ENCODE measurements at regions not wholly inside any gene's neighbourhood (a gene's known extent, or its start where the extent isn't known, plus 50 kb on each side); places are given as distances from the start of the nearest gene placed in this dataset.

GRCh38 chr2:2793514-2793913, 462.4 kb upstream of the MYT1L start:
- in situ Hi-C loops (cut with MboI) (no loop called here), intact Hi-C loops (cut with micrococcal nuclease) (no loop called here)
- no peak overlapping the region for H3K4me2 ChIP-seq (ENCODE audit: insufficient read depth, low read length)
- H3K79me2 ChIP-seq (ENCODE audit: control insufficient read depth, insufficient read depth, low read length) = no peaks in the 10 kb centered on the region
- ChIA-PET POLR2A (no interaction called here), CTCF (ENCODE audit: low intra/inter-chr PET ratio) (no interaction called here)
- WGBS (ENCODE audit: insufficient coverage, low coverage, missing lambda C conversion rate) = under 1% methylated on average over 17 of the region's 17 CpGs
- H3K27ac ChIP-seq (ENCODE audit: extremely low read depth, low read depth, low read length) = no peak overlapping the region
- H2AFZ ChIP-seq (ENCODE audit: low read depth, low read length) = no peak overlapping the region
- H3K9ac ChIP-seq (ENCODE audit: insufficient read depth in 1 of 2, low read depth in 2 of 2, low read length in 2 of 2) = no peak overlapping the region
- FAIRE-seq (no peak), ATAC-seq (no peak), DNase-seq (ENCODE audit: extremely low read depth in 1 of 4, low spot score in 3 of 4) (no peak)
- H3K4me1 ChIP-seq (replicated peaks in 1 of 2; ENCODE audit: control insufficient read depth in 2 of 2, insufficient read depth in 2 of 2, low read length in 2 of 2) = no peaks in the 10 kb centered on the region
- no peaks in the 10 kb centered on the region for H3K36me3 ChIP-seq (ENCODE audit: control insufficient read depth, insufficient read depth, low read length)
- no peaks in the 10 kb centered on the region for H3K9me3 ChIP-seq (replicated peaks; ENCODE audit: control insufficient read depth, insufficient read depth, low read depth, low read length)
- H3K4me3 ChIP-seq = no peak overlapping the region
- no TSS peak for BruUV-seq (replicated peaks)
- peaks cover 3 to 84% of the 10 kb centered on the region in 2 experiments; a peak in 4 of 5 replicates for H3K27me3 ChIP-seq (ENCODE audit: control insufficient read depth in 2 of 2, insufficient read depth in 2 of 2, low read length in 2 of 2)
- H4K20me1 ChIP-seq (replicated peaks; ENCODE audit: control insufficient read depth, insufficient read depth, low read length) = 0 out of 2 replicates have a peak, but pooled peaks cover 7% of the 10 kb centered on the region
- H3K9me1 ChIP-seq (ENCODE audit: control insufficient read depth, insufficient read depth, low read length) = no peaks in the 10 kb centered on the region
- no peak for TF ChIP-seq KHSRP (IDR thresholded peaks at IDR 0.05)
- TF ChIP-seq, protein P1, sequence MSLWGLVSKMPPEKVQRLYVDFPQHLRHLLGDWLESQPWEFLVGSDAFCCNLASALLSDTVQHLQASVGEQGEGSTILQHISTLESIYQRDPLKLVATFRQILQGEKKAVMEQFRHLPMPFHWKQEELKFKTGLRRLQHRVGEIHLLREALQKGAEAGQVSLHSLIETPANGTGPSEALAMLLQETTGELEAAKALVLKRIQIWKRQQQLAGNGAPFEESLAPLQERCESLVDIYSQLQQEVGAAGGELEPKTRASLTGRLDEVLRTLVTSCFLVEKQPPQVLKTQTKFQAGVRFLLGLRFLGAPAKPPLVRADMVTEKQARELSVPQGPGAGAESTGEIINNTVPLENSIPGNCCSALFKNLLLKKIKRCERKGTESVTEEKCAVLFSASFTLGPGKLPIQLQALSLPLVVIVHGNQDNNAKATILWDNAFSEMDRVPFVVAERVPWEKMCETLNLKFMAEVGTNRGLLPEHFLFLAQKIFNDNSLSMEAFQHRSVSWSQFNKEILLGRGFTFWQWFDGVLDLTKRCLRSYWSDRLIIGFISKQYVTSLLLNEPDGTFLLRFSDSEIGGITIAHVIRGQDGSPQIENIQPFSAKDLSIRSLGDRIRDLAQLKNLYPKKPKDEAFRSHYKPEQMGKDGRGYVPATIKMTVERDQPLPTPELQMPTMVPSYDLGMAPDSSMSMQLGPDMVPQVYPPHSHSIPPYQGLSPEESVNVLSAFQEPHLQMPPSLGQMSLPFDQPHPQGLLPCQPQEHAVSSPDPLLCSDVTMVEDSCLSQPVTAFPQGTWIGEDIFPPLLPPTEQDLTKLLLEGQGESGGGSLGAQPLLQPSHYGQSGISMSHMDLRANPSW (CRISPR knock-in tag; IDR thresholded peaks at IDR 0.05) = no peak
- TF ChIP-seq RBBP5 (IDR thresholded peaks at IDR 0.05; ENCODE audit: borderline replicate concordance, insufficient read depth, low read length, poor library complexity, severe bottlenecking) = no peak
- TF ChIP-seq ZNF134 (CRISPR knock-in tag; conservative IDR thresholded peaks at IDR 0.05) = no peak
- TF ChIP-seq, protein P2, sequence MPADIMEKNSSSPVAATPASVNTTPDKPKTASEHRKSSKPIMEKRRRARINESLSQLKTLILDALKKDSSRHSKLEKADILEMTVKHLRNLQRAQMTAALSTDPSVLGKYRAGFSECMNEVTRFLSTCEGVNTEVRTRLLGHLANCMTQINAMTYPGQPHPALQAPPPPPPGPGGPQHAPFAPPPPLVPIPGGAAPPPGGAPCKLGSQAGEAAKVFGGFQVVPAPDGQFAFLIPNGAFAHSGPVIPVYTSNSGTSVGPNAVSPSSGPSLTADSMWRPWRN (IDR thresholded peaks at IDR 0.05; ENCODE audit: low read depth) = no peak
- TF ChIP-seq C11orf30 (IDR thresholded peaks at IDR 0.05; ENCODE audit: low read depth) = no peak
- TF ChIP-seq, protein P3, sequence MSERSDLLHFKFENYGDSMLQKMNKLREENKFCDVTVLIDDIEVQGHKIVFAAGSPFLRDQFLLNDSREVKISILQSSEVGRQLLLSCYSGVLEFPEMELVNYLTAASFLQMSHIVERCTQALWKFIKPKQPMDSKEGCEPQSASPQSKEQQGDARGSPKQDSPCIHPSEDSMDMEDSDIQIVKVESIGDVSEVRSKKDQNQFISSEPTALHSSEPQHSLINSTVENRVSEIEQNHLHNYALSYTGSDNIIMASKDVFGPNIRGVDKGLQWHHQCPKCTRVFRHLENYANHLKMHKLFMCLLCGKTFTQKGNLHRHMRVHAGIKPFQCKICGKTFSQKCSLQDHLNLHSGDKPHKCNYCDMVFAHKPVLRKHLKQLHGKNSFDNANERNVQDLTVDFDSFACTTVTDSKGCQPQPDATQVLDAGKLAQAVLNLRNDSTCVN (CRISPR knock-in tag; IDR thresholded peaks at IDR 0.05) = no peak
- no peak for TF ChIP-seq MCM5 (IDR thresholded peaks at IDR 0.05; ENCODE audit: low read depth)
- TF ChIP-seq ZBTB1 (CRISPR knock-in tag; IDR thresholded peaks at IDR 0.05; ENCODE audit: borderline replicate concordance, low read depth) = no peak
- no peak for TF ChIP-seq SREBF2 (CRISPR knock-in tag; IDR thresholded peaks at IDR 0.05)
- no peak for TF ChIP-seq HIVEP1 (CRISPR knock-in tag; IDR thresholded peaks at IDR 0.05)
- no peak for TF ChIP-seq CBFA2T2 (conservative IDR thresholded peaks at IDR 0.05)
- no peak for TF ChIP-seq KAT7 (CRISPR knock-in tag; IDR thresholded peaks at IDR 0.05; ENCODE audit: borderline replicate concordance)
- no peak for TF ChIP-seq SMARCA5 (IDR thresholded peaks at IDR 0.05)
- TF ChIP-seq, protein P4, sequence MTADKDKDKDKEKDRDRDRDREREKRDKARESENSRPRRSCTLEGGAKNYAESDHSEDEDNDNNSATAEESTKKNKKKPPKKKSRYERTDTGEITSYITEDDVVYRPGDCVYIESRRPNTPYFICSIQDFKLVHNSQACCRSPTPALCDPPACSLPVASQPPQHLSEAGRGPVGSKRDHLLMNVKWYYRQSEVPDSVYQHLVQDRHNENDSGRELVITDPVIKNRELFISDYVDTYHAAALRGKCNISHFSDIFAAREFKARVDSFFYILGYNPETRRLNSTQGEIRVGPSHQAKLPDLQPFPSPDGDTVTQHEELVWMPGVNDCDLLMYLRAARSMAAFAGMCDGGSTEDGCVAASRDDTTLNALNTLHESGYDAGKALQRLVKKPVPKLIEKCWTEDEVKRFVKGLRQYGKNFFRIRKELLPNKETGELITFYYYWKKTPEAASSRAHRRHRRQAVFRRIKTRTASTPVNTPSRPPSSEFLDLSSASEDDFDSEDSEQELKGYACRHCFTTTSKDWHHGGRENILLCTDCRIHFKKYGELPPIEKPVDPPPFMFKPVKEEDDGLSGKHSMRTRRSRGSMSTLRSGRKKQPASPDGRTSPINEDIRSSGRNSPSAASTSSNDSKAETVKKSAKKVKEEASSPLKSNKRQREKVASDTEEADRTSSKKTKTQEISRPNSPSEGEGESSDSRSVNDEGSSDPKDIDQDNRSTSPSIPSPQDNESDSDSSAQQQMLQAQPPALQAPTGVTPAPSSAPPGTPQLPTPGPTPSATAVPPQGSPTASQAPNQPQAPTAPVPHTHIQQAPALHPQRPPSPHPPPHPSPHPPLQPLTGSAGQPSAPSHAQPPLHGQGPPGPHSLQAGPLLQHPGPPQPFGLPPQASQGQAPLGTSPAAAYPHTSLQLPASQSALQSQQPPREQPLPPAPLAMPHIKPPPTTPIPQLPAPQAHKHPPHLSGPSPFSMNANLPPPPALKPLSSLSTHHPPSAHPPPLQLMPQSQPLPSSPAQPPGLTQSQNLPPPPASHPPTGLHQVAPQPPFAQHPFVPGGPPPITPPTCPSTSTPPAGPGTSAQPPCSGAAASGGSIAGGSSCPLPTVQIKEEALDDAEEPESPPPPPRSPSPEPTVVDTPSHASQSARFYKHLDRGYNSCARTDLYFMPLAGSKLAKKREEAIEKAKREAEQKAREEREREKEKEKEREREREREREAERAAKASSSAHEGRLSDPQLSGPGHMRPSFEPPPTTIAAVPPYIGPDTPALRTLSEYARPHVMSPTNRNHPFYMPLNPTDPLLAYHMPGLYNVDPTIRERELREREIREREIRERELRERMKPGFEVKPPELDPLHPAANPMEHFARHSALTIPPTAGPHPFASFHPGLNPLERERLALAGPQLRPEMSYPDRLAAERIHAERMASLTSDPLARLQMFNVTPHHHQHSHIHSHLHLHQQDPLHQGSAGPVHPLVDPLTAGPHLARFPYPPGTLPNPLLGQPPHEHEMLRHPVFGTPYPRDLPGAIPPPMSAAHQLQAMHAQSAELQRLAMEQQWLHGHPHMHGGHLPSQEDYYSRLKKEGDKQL (CRISPR knock-in tag; IDR thresholded peaks at IDR 0.05; ENCODE audit: borderline replicate concordance) = no peak

All from K562 (cell line).